Gastrocnemius medialis (tissue), 4 donors: ENCODE measurements at regions not wholly inside any gene's neighbourhood (a gene's known extent, or its start where the extent isn't known, plus 50 kb on each side); places are given as distances from the start of the nearest gene placed in this dataset.

ENCODE experiments used
- ATAC-seq, 2 donors: fragments of 150-250 bp; one replicate each; pipeline ENCODE4 v1.9.1; 2016
- DNase-seq, 2 donors: peaks; one replicate each; pipeline ENCODE4 v3.0.0-alpha.2; 2019
- H3K27ac ChIP-seq, 4 donors: fragments of 200-600 bp; sonication (generic); 1 replicate in 1 of 4; 2 replicates in 3 of 4; pipeline ENCODE4 v1.5.1; 2016 to 2018; ENCODE audit warnings: mild to moderate bottlenecking in 2 of 4, moderate library complexity in 1 of 4
- H3K27me3 ChIP-seq, 3 donors: fragments of 200-600 bp; sonication (generic) in 2 of 3; 1 replicate in 1 of 3; 2 replicates in 2 of 3; pipeline versions ENCODE4 v1.5.1 to v1.6.0; 2016 to 2019; ENCODE audit warnings: mild to moderate bottlenecking in 1 of 3, moderate library complexity in 1 of 3
- H3K36me3 ChIP-seq, 2 donors: fragments of 200-600 bp; sonication (generic) in 1 of 2; one replicate each; pipeline ENCODE4 v1.5.1; 2017 to 2018
- H3K4me1 ChIP-seq, 2 donors: fragments of 200-600 bp; sonication (generic) in 1 of 2; one replicate each; pipeline ENCODE4 v1.5.1; 2016 to 2017; ENCODE audit warnings: mild to moderate bottlenecking in 2 of 2
- H3K4me3 ChIP-seq, 4 donors: fragments of 200-600 bp; sonication (generic) in 3 of 4; 1 replicate in 1 of 4; 2 replicates in 3 of 4; pipeline ENCODE4 v1.5.1; 2016 to 2019; ENCODE audit warnings: mild to moderate bottlenecking in 2 of 4
- H3K9me3 ChIP-seq, 3 donors: fragments of 200-600 bp; sonication (generic) in 2 of 3; 1 replicate in 1 of 3; 2 replicates in 2 of 3; pipeline ENCODE4 v1.5.1; 2016 to 2019
- CTCF ChIP-seq, 5 experiments: fragments of 450-650 bp in 3 of 5; fragments of 200-600 bp in 2 of 5; sonication (generic) in 2 of 5; IDR thresholded peaks in 4 of 5; conservative IDR thresholded peaks in 1 of 5; 1 replicate in 4 of 5; 2 replicates in 1 of 5; pipeline ENCODE4 v1.5.1; 2016 to 2019; ENCODE audit warnings: antibody characterized with exemption in 5 of 5, mild to moderate bottlenecking in 3 of 5, moderate library complexity in 3 of 5
- POLR2A ChIP-seq, 2 donors: fragments of 450-650 bp; IDR thresholded peaks; one replicate each; pipeline ENCODE4 v1.6.1; 2017; ENCODE audit warnings: antibody characterized with exemption in 2 of 2, mild to moderate bottlenecking in 2 of 2, moderate library complexity in 2 of 2
- in situ Hi-C, 4 donors: fragments of 200-750 bp; cut with MboI; loops; one replicate each; pipeline versions ENCODE4 v1.15.0 to v1.8.0; 2017; ENCODE audit warnings: low sequenced_read_pairs in 4 of 4
- intact Hi-C: fragments of 100-400 bp; cut with DNase I; formaldehyde crosslinking; loops from one replicate; pipeline ENCODE4 v1.15.1; 2023; ENCODE audit warnings: low total_unique reads

GRCh38 chr22:49448526-49448925 is 379.1 kb downstream of the BRD1 start:
- ATAC-seq (no peak), DNase-seq (no peak)
- Histone ChIP-seq H3K27ac (no peak overlapping the region), H3K27me3 (peaks cover 11 to 20% (median 13%) of the 10 kb centered on the region in 3 donors), H3K4me1 (no peaks in the 10 kb centered on the region), H3K4me3 (no peak overlapping the region), H3K36me3 (no peaks in the 10 kb centered on the region), H3K9me3 (no peaks in the 10 kb centered on the region)
- TF ChIP-seq CTCF (IDR thresholded peaks at IDR 0.05 in 4 of 5, conservative IDR thresholded peaks at IDR 0.05 in 1 of 5) (no peak), POLR2A (IDR thresholded peaks at IDR 0.05) (no peak)
- in situ Hi-C loops (no loop called here), intact Hi-C loops (no loop called here)

- TF ChIP-seq CTCF (IDR thresholded peaks at IDR 0.05 in 4 of 5, conservative IDR thresholded peaks at IDR 0.05 in 1 of 5) (no peak), POLR2A (IDR thresholded peaks at IDR 0.05) (no peak)
- in situ Hi-C loops (no loop called here), intact Hi-C loops (no loop called here)
- ATAC-seq (no peak), DNase-seq (no peak)
- Histone ChIP-seq H3K27ac (no peak overlapping the region), H3K4me1 (no peaks in the 10 kb centered on the region), H3K4me3 (no peak overlapping the region), H3K27me3 (peaks cover 11 to 20% (median 13%) of the 10 kb centered on the region in 3 donors), H3K36me3 (no peaks in the 10 kb centered on the region), H3K9me3 (no peaks in the 10 kb centered on the region)
Observed at GRCh38 chr22:49447837-49448236, 379.8 kb downstream of the BRD1 start.

- in situ Hi-C loops, result no loop called here
- no peaks in the 10 kb centered on the region for H3K4me1 ChIP-seq
- intact Hi-C loops, result no loop called here
- no peak for ATAC-seq
- no peak overlapping the region for H3K27ac ChIP-seq
- no peak for TF ChIP-seq POLR2A (IDR thresholded peaks at IDR 0.05)
- no peak for TF ChIP-seq CTCF (IDR thresholded peaks at IDR 0.05 in 4 of 5, conservative IDR thresholded peaks at IDR 0.05 in 1 of 5)
- H3K27me3 ChIP-seq, result peaks cover 11 to 20% (median 13%) of the 10 kb centered on the region in 3 donors
- H3K36me3 ChIP-seq, result no peaks in the 10 kb centered on the region
- no peak for DNase-seq
- H3K9me3 ChIP-seq, result no peaks in the 10 kb centered on the region
- H3K4me3 ChIP-seq, result no peak overlapping the region
Observed at GRCh38 chr22:49446759-49447710, 380.6 kb downstream of the BRD1 start.

- intact Hi-C loops (no loop called here), in situ Hi-C loops (no loop called here)
- Histone ChIP-seq H3K4me1 (no peaks in the 10 kb centered on the region), H3K9me3 (no peaks in the 10 kb centered on the region), H3K4me3 (no peak overlapping the region), H3K27me3 (peaks cover 11 to 20% (median 13%) of the 10 kb centered on the region in 3 donors), H3K27ac (no peak overlapping the region), H3K36me3 (no peaks in the 10 kb centered on the region)
- DNase-seq (no peak), ATAC-seq (no peak)
- no peak for TF ChIP-seq CTCF (IDR thresholded peaks at IDR 0.05 in 4 of 5, conservative IDR thresholded peaks at IDR 0.05 in 1 of 5)
- TF ChIP-seq POLR2A (IDR thresholded peaks at IDR 0.05), result no peak
Observed at GRCh38 chr22:49446145-49446758, 381.4 kb downstream of the BRD1 start.
